ENCODE measurements at regions not wholly inside any gene's neighbourhood (a gene's known extent, or its start where the extent isn't known, plus 50 kb on each side); places are given as distances from the start of the nearest gene placed in this dataset.

DNA sequence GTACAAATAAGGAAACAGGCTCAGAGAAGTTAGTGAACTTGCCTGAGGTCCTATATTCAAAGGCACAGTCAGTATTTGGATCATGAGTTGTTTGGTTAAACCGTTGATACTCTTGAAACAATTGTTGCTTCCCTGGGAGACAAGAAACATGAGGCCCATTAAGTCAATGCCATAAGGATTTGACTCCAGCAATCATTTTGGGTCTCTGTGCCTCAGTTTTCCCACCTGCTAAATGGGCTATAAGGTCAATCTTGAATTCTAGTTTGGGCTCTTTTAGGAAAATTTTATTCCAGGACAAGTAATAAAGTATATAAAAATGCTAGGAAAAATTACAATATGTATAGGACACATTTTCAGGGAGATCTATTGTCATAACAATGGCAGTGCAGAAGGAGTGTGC is 202.1 kb downstream of the TMEM26 start:
- no peak overlapping the region for H3K4me3 ChIP-seq
- peaks cover 0 to 12% of the 10 kb centered on the region in 2 donors for H3K9me3 ChIP-seq
- intact Hi-C loops (cut with DNase I; ENCODE audit: low total_unique reads): no loop called here
- no peak for TF ChIP-seq POLR2A (IDR thresholded peaks at IDR 0.05)
- TF ChIP-seq, protein P1, sequence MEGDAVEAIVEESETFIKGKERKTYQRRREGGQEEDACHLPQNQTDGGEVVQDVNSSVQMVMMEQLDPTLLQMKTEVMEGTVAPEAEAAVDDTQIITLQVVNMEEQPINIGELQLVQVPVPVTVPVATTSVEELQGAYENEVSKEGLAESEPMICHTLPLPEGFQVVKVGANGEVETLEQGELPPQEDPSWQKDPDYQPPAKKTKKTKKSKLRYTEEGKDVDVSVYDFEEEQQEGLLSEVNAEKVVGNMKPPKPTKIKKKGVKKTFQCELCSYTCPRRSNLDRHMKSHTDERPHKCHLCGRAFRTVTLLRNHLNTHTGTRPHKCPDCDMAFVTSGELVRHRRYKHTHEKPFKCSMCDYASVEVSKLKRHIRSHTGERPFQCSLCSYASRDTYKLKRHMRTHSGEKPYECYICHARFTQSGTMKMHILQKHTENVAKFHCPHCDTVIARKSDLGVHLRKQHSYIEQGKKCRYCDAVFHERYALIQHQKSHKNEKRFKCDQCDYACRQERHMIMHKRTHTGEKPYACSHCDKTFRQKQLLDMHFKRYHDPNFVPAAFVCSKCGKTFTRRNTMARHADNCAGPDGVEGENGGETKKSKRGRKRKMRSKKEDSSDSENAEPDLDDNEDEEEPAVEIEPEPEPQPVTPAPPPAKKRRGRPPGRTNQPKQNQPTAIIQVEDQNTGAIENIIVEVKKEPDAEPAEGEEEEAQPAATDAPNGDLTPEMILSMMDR (IDR thresholded peaks at IDR 0.05): no peak
- H3K4me1 ChIP-seq: no peaks in the 10 kb centered on the region
- no peaks in the 10 kb centered on the region for H3K36me3 ChIP-seq
- no peaks in the 10 kb centered on the region for H3K27me3 ChIP-seq
- H3K27ac ChIP-seq: no peak overlapping the region
- no peak for DNase-seq

DNA sequence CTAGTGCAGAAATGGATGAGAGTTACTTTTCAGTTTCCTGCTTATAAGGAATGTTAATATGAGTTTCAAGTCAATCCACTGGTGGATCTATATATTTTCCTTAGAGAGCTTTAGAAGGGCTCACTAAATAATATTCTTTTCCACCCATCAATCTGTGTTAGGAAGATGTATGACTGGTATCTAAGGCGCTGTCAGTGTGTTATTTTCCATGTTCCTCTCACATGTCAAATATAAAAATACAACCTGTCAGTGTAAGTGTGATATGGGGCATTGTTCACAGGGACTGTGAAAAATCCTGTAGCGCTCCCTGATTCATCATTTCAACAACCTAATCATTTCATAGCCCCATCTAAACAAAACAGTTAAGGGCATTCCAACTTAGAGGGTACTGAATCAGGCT is 203.1 kb downstream of the TMEM26 start:
- Histone ChIP-seq H3K4me1 (no peaks in the 10 kb centered on the region), H3K9me3 (peaks cover 0 to 6% of the 10 kb centered on the region in 2 donors), H3K27me3 (no peaks in the 10 kb centered on the region), H3K4me3 (no peak overlapping the region), H3K36me3 (no peaks in the 10 kb centered on the region), H3K27ac (no peak overlapping the region)
- no peak for DNase-seq
- intact Hi-C loops (cut with DNase I; ENCODE audit: low total_unique reads): no loop called here
- no peak for TF ChIP-seq POLR2A (IDR thresholded peaks at IDR 0.05)
- TF ChIP-seq, protein P1 (IDR thresholded peaks at IDR 0.05): no peak

DNA sequence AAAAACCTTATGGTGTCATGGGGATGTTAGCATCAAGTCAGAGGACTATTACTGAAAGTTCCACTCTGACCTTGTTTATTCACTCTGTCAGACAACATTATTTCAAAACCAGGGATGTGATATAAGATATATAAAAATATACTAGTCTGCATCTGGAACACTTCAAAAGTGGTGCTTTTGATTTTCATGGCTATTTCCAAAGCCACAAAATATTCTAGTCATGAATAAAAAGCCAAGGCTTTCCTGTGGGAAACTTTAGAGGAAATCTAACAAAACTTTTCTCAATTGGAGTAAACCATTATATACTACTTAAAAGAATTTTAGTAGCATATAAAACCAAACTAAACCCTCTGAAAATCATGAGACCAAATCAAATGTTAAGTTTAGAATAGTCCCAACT is 205.2 kb downstream of the TMEM26 start:
- intact Hi-C loops (cut with DNase I; ENCODE audit: low total_unique reads): no loop called here
- Histone ChIP-seq H3K9me3 (no peaks in the 10 kb centered on the region), H3K27ac (no peak overlapping the region), H3K36me3 (no peaks in the 10 kb centered on the region), H3K4me3 (no peak overlapping the region), H3K4me1 (no peaks in the 10 kb centered on the region), H3K27me3 (no peaks in the 10 kb centered on the region)
- no peak for DNase-seq
- TF ChIP-seq, protein P1 (IDR thresholded peaks at IDR 0.05): no peak
- TF ChIP-seq POLR2A (IDR thresholded peaks at IDR 0.05): no peak

DNA sequence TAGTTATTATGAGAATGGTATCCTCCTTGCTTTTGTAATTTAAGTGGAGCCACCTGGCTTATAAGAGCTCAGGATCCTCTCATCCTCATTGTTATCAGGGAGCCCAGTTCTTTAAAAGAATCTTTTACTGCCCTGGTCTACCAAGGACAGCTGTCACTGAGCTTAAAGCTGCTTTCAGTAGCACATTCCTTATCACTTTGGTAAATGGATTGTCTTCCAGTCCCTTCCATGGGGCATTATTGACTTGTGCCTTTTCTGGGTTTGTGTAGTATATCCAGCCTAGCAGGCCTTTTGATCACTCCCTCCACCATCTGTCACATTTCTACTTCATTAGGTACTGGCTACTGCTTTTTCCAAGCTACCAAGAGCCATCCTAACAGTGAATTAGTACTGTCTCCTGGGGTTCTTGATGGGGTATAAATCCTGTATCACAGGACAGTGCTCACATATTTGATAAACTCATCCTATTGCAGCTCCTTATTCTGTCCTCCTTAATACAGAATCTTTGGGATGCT is 208.9 kb downstream of the TMEM26 start:
- TF ChIP-seq, protein P1 (IDR thresholded peaks at IDR 0.05): no peak
- no peak for TF ChIP-seq POLR2A (IDR thresholded peaks at IDR 0.05)
- no peak overlapping the region for H3K4me3 ChIP-seq
- H3K4me1 ChIP-seq: no peaks in the 10 kb centered on the region
- H3K27ac ChIP-seq: no peak overlapping the region
- intact Hi-C loops (cut with DNase I; ENCODE audit: low total_unique reads): no loop called here
- H3K9me3 ChIP-seq: no peaks in the 10 kb centered on the region
- no peak for DNase-seq
- no peaks in the 10 kb centered on the region for H3K36me3 ChIP-seq
- no peaks in the 10 kb centered on the region for H3K27me3 ChIP-seq

DNA sequence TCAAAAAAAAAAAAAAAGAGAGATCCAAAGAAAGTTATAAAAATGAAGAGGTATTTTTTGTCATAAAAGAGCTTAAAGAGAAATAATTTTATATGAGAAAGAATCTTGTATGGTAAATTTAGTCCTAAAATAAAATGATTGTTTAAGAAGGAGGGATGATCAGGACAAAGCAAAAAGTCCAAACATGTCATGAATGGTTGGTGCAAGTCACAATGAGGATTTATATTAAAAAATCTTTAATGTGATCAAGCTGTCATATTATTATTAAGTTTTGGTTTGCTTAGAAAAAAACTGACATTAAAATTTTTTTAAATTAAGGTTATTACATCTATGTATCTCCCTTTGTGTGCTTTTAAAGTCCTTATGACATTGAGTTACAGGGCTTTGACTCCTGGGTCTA is 220.4 kb downstream of the TMEM26 start:
- Histone ChIP-seq H3K36me3 (no peaks in the 10 kb centered on the region), H3K27me3 (no peaks in the 10 kb centered on the region), H3K4me3 (no peak overlapping the region), H3K27ac (no peak overlapping the region), H3K4me1 (no peaks in the 10 kb centered on the region), H3K9me3 (no peaks in the 10 kb centered on the region)
- intact Hi-C loops (cut with DNase I; ENCODE audit: low total_unique reads): no loop called here
- TF ChIP-seq POLR2A (IDR thresholded peaks at IDR 0.05): no peak
- TF ChIP-seq, protein P1 (IDR thresholded peaks at IDR 0.05): no peak
- DNase-seq: no peak

All from uterus (tissue), 3 donors.